ENCODE measurements at regions not wholly inside any gene's neighbourhood (a gene's known extent, or its start where the extent isn't known, plus 50 kb on each side); places are given as distances from the start of the nearest gene placed in this dataset.

DNA sequence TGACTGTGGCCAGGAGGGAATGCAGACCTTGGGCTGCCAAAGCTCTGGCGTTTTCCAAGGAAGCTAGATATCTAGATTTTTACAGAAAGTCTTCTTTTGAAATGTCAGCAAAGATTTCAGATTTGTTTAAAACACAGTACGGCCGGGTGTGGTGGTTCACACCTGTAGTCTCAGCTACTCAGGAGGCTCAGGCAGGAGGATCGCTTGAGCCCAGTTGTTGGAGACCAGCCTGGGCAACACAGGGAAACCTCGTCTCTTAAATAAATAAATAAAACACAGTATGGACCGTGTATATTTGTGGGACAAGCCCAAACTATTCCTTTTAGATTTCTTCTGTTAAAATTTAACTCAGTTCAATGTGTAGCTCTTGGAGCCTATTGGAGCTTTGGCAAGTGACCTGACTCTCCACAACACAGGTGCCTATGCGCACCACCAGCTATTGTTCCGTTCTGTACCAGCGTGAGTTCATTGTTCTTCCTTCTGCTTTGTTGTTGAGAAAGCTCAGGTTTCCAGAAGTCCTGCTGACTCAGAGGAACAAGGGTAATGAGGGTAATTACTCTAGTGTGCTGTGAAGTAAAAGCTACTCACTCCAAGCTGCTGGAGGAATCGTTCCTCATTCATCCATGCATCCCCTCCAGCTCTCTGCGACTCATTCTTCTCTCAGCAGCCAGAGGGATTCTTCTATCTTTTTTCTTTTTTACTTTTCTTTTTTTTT, 73.1 kb upstream of the SLC6A6 start:
- no peak overlapping the region for H3K18ac ChIP-seq (ENCODE audit: low read depth in 1 of 2, low read length in 2 of 2)
- no peak overlapping the region for H2BK15ac ChIP-seq (ENCODE audit: low read depth, poor library complexity, severe bottlenecking)
- no peak overlapping the region for H3K23ac ChIP-seq (ENCODE audit: low read length in 2 of 2)
- H2BK5ac ChIP-seq (ENCODE audit: low read depth, low read length, poor library complexity, severe bottlenecking), result no peak overlapping the region
- H3K36me3 ChIP-seq (ENCODE audit: control insufficient read depth in 1 of 2, insufficient read depth in 2 of 2, low read depth in 1 of 2, low read length in 2 of 2), result no peaks in the 10 kb centered on the region
- H2BK120ac ChIP-seq (ENCODE audit: low read depth, low read length), result no peak overlapping the region
- H3K9me3 ChIP-seq (ENCODE audit: control insufficient read depth, low read length), result no peaks in the 10 kb centered on the region
- no peak overlapping the region for H2AK5ac ChIP-seq (ENCODE audit: low read length, severe bottlenecking)
- no peak overlapping the region for H3K4ac ChIP-seq (ENCODE audit: low read depth in 1 of 2, low read length in 2 of 2)
- H4K8ac ChIP-seq (ENCODE audit: low read length), result no peak overlapping the region
- H3K27ac ChIP-seq (ENCODE audit: low read length, poor library complexity, severe bottlenecking), result peak overlapping the region; percentile 10
- no peak overlapping the region for H4K91ac ChIP-seq (ENCODE audit: low read length)
- H3K9ac ChIP-seq (ENCODE audit: low read length), result no peak overlapping the region
- H2BK12ac ChIP-seq (ENCODE audit: low read length in 2 of 2), result no peak overlapping the region
- peak overlapping the region; percentile 34 for H3K4me2 ChIP-seq (ENCODE audit: low read length, poor library complexity, severe bottlenecking)
- WGBS, result 49% methylated on average over 11 of the region's 11 CpGs
- no peak overlapping the region for H3K4me3 ChIP-seq (ENCODE audit: insufficient read depth in 1 of 2, low read depth in 1 of 2, low read length in 2 of 2)
- H3K14ac ChIP-seq (ENCODE audit: low read length in 2 of 2), result no peak overlapping the region
- no peak overlapping the region for H2AFZ ChIP-seq (ENCODE audit: low read depth, low read length)
- H3K4me1 ChIP-seq (ENCODE audit: control insufficient read depth, insufficient read depth, low read depth, low read length), result peaks cover 14% of the 10 kb centered on the region
- H3K27me3 ChIP-seq (ENCODE audit: control insufficient read depth in 1 of 2, insufficient read depth in 1 of 2, low read length in 2 of 2), result peaks cover 0 to 2% of the 10 kb centered on the region in 2 experiments
- H3K79me1 ChIP-seq (replicated peaks; ENCODE audit: low read length, poor library complexity, severe bottlenecking), result no peaks in the 10 kb centered on the region
- peak; percentile 11 for DNase-seq

DNA sequence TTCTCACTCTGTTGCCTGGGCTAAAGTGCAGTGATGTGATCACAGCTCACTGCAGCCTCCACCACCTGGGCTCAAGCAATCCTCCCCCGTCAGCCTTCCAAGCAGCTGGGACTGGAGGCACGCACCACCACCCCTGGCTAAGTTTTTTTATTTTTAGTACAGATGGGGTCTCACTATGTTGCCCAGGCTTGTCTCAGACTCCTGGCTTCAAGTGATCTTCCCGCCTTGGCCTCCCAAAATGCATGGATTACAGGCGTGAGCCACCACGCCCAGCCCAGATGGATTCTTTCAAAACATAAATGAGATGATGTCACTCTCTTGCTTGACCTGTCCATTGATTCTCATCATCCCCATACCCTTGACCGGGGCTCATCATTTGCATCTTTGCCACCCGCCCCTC, 72.6 kb upstream of the SLC6A6 start:
- Histone ChIP-seq H3K23ac (ENCODE audit: low read length in 2 of 2) (no peak overlapping the region), H4K8ac (ENCODE audit: low read length) (no peak overlapping the region), H3K9ac (ENCODE audit: low read length) (no peak overlapping the region), H3K14ac (ENCODE audit: low read length in 2 of 2) (no peak overlapping the region), H2BK5ac (ENCODE audit: low read depth, low read length, poor library complexity, severe bottlenecking) (no peak overlapping the region), H3K4ac (ENCODE audit: low read depth in 1 of 2, low read length in 2 of 2) (no peak overlapping the region), H3K4me1 (ENCODE audit: control insufficient read depth, insufficient read depth, low read depth, low read length) (peaks cover 10% of the 10 kb centered on the region), H3K4me2 (ENCODE audit: low read length, poor library complexity, severe bottlenecking) (no peak overlapping the region), H2BK12ac (ENCODE audit: low read length in 2 of 2) (no peak overlapping the region), H4K91ac (ENCODE audit: low read length) (no peak overlapping the region), H3K9me3 (ENCODE audit: control insufficient read depth, low read length) (no peaks in the 10 kb centered on the region), H3K18ac (ENCODE audit: low read depth in 1 of 2, low read length in 2 of 2) (no peak overlapping the region), H3K79me1 (replicated peaks; ENCODE audit: low read length, poor library complexity, severe bottlenecking) (no peaks in the 10 kb centered on the region), H2BK120ac (ENCODE audit: low read depth, low read length) (no peak overlapping the region), H3K36me3 (ENCODE audit: control insufficient read depth in 1 of 2, insufficient read depth in 2 of 2, low read depth in 1 of 2, low read length in 2 of 2) (no peaks in the 10 kb centered on the region), H2AK5ac (ENCODE audit: low read length, severe bottlenecking) (peak overlapping the region; percentile 34), H3K4me3 (ENCODE audit: insufficient read depth in 1 of 2, low read depth in 1 of 2, low read length in 2 of 2) (no peak overlapping the region), H2AFZ (ENCODE audit: low read depth, low read length) (no peak overlapping the region), H2BK15ac (ENCODE audit: low read depth, poor library complexity, severe bottlenecking) (no peak overlapping the region), H3K27me3 (ENCODE audit: control insufficient read depth in 1 of 2, insufficient read depth in 1 of 2, low read length in 2 of 2) (peaks cover 0 to 8% of the 10 kb centered on the region in 2 experiments), H3K27ac (ENCODE audit: low read length, poor library complexity, severe bottlenecking) (no peak overlapping the region)
- no peak for DNase-seq
- WGBS, result 84% methylated on average over 7 of the region's 7 CpGs

DNA sequence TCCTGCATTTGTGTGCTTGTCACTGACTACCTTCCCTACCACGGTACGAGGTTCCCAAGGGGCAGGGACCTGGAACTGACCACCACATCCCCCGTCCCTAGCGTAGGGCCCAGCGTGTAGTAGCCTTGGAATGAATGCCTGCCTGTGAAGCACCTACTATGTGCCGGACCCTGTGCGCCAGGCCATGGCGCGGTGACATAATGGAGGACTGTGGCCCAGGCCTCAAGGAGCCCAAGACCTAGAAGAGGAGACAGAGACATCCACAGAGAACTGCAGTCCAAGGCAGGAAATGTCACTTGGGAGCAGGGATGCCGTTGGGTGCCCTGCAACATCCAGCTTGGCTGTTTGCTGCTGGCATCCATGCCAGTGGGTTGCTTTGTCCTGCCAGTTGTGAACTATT, 71.9 kb upstream of the SLC6A6 start:
- Histone ChIP-seq H4K91ac (ENCODE audit: low read length) (no peak overlapping the region), H2BK120ac (ENCODE audit: low read depth, low read length) (no peak overlapping the region), H3K79me1 (replicated peaks; ENCODE audit: low read length, poor library complexity, severe bottlenecking) (no peaks in the 10 kb centered on the region), H4K8ac (ENCODE audit: low read length) (no peak overlapping the region), H3K4me3 (ENCODE audit: insufficient read depth in 1 of 2, low read depth in 1 of 2, low read length in 2 of 2) (no peak overlapping the region), H3K4me1 (ENCODE audit: control insufficient read depth, insufficient read depth, low read depth, low read length) (peaks cover 10% of the 10 kb centered on the region), H2AK5ac (ENCODE audit: low read length, severe bottlenecking) (peak overlapping the region; percentile 33), H2AFZ (ENCODE audit: low read depth, low read length) (no peak overlapping the region), H3K9me3 (ENCODE audit: control insufficient read depth, low read length) (no peaks in the 10 kb centered on the region), H2BK12ac (ENCODE audit: low read length in 2 of 2) (no peak overlapping the region), H2BK5ac (ENCODE audit: low read depth, low read length, poor library complexity, severe bottlenecking) (no peak overlapping the region), H3K9ac (ENCODE audit: low read length) (no peak overlapping the region), H2BK15ac (ENCODE audit: low read depth, poor library complexity, severe bottlenecking) (no peak overlapping the region), H3K36me3 (ENCODE audit: control insufficient read depth in 1 of 2, insufficient read depth in 2 of 2, low read depth in 1 of 2, low read length in 2 of 2) (no peaks in the 10 kb centered on the region), H3K27ac (ENCODE audit: low read length, poor library complexity, severe bottlenecking) (no peak overlapping the region), H3K14ac (ENCODE audit: low read length in 2 of 2) (peak overlapping the region in 1 of 2 experiments; percentile 74), H3K18ac (ENCODE audit: low read depth in 1 of 2, low read length in 2 of 2) (peak overlapping the region in 1 of 2 experiments; percentile 63), H3K4me2 (ENCODE audit: low read length, poor library complexity, severe bottlenecking) (no peak overlapping the region), H3K23ac (ENCODE audit: low read length in 2 of 2) (no peak overlapping the region), H3K4ac (ENCODE audit: low read depth in 1 of 2, low read length in 2 of 2) (no peak overlapping the region), H3K27me3 (ENCODE audit: control insufficient read depth in 1 of 2, insufficient read depth in 1 of 2, low read length in 2 of 2) (peaks cover 0 to 9% of the 10 kb centered on the region in 2 experiments)
- no peak for DNase-seq
- WGBS, result 93% methylated on average over 10 of the region's 10 CpGs

DNA sequence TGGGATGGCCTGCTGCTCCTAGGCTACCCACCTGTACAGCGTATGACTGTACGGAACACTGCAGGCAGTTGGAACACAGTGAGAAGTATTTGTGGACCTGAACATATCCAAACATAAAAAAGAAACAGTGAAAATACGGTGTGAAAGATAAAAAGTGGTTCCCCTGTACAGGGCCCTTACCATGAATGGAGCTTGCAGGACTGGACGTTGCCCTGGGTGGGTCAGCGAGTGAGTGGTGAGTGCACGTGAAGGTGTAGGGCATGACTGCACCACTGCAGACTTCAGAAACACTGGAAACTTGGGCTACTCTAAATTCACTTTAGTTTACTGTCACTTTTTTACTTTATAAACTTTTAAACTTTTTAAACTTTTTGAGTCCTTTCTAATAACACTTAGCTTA, 71.2 kb upstream of the SLC6A6 start:
- no peak overlapping the region for H3K14ac ChIP-seq (ENCODE audit: low read length in 2 of 2)
- no peaks in the 10 kb centered on the region for H3K79me1 ChIP-seq (replicated peaks; ENCODE audit: low read length, poor library complexity, severe bottlenecking)
- H3K4ac ChIP-seq (ENCODE audit: low read depth in 1 of 2, low read length in 2 of 2), result no peak overlapping the region
- H3K9me3 ChIP-seq (ENCODE audit: control insufficient read depth, low read length), result no peaks in the 10 kb centered on the region
- no peak overlapping the region for H2BK120ac ChIP-seq (ENCODE audit: low read depth, low read length)
- 93% methylated on average over 6 of the region's 6 CpGs for WGBS
- H3K4me1 ChIP-seq (ENCODE audit: control insufficient read depth, insufficient read depth, low read depth, low read length), result peaks cover 10% of the 10 kb centered on the region
- H2BK12ac ChIP-seq (ENCODE audit: low read length in 2 of 2), result no peak overlapping the region
- H2AK5ac ChIP-seq (ENCODE audit: low read length, severe bottlenecking), result no peak overlapping the region
- no peak overlapping the region for H2BK5ac ChIP-seq (ENCODE audit: low read depth, low read length, poor library complexity, severe bottlenecking)
- H4K8ac ChIP-seq (ENCODE audit: low read length), result no peak overlapping the region
- H3K27me3 ChIP-seq (ENCODE audit: control insufficient read depth in 1 of 2, insufficient read depth in 1 of 2, low read length in 2 of 2), result peaks cover 0 to 14% of the 10 kb centered on the region in 2 experiments
- H3K27ac ChIP-seq (ENCODE audit: low read length, poor library complexity, severe bottlenecking), result no peak overlapping the region
- no peak overlapping the region for H3K4me2 ChIP-seq (ENCODE audit: low read length, poor library complexity, severe bottlenecking)
- H2AFZ ChIP-seq (ENCODE audit: low read depth, low read length), result no peak overlapping the region
- no peak overlapping the region for H3K23ac ChIP-seq (ENCODE audit: low read length in 2 of 2)
- no peak overlapping the region for H4K91ac ChIP-seq (ENCODE audit: low read length)
- H3K9ac ChIP-seq (ENCODE audit: low read length), result no peak overlapping the region
- no peak overlapping the region for H3K4me3 ChIP-seq (ENCODE audit: insufficient read depth in 1 of 2, low read depth in 1 of 2, low read length in 2 of 2)
- H3K18ac ChIP-seq (ENCODE audit: low read depth in 1 of 2, low read length in 2 of 2), result no peak overlapping the region
- no peaks in the 10 kb centered on the region for H3K36me3 ChIP-seq (ENCODE audit: control insufficient read depth in 1 of 2, insufficient read depth in 2 of 2, low read depth in 1 of 2, low read length in 2 of 2)
- no peak overlapping the region for H2BK15ac ChIP-seq (ENCODE audit: low read depth, poor library complexity, severe bottlenecking)
- DNase-seq, result no peak

All from mesenchymal stem cell (in vitro differentiated cells and primary cell).